ENCODE measurements at regions not wholly inside any gene's neighbourhood (a gene's known extent, or its start where the extent isn't known, plus 50 kb on each side); places are given as distances from the start of the nearest gene placed in this dataset.

DNA sequence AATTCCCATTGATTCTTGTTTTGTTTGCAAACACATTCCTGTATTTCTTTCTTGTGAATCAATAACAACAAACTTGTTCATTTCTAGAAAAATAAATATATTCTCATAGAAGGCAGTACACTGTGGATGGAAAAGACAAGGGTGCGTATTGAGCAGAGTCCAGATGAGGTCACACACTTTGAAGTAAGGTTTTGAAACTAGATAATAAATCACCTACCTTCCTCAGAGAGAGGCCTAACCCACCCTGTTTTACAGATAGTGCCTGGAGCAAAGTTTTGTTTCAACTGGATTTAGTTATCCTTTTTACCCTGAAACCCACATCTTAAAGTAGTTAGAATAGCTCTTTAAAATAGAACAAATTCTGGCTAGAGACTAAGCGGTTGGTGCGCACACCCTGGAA lies 137.1 kb upstream of the PIEZO2 start:
- TF ChIP-seq, protein P1, sequence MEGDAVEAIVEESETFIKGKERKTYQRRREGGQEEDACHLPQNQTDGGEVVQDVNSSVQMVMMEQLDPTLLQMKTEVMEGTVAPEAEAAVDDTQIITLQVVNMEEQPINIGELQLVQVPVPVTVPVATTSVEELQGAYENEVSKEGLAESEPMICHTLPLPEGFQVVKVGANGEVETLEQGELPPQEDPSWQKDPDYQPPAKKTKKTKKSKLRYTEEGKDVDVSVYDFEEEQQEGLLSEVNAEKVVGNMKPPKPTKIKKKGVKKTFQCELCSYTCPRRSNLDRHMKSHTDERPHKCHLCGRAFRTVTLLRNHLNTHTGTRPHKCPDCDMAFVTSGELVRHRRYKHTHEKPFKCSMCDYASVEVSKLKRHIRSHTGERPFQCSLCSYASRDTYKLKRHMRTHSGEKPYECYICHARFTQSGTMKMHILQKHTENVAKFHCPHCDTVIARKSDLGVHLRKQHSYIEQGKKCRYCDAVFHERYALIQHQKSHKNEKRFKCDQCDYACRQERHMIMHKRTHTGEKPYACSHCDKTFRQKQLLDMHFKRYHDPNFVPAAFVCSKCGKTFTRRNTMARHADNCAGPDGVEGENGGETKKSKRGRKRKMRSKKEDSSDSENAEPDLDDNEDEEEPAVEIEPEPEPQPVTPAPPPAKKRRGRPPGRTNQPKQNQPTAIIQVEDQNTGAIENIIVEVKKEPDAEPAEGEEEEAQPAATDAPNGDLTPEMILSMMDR (IDR thresholded peaks at IDR 0.05), result no peak
- TF ChIP-seq POLR2A (IDR thresholded peaks at IDR 0.05), result no peak
